ENCODE measurements at regions not wholly inside any gene's neighbourhood (a gene's known extent, or its start where the extent isn't known, plus 50 kb on each side); places are given as distances from the start of the nearest gene placed in this dataset.

DNA sequence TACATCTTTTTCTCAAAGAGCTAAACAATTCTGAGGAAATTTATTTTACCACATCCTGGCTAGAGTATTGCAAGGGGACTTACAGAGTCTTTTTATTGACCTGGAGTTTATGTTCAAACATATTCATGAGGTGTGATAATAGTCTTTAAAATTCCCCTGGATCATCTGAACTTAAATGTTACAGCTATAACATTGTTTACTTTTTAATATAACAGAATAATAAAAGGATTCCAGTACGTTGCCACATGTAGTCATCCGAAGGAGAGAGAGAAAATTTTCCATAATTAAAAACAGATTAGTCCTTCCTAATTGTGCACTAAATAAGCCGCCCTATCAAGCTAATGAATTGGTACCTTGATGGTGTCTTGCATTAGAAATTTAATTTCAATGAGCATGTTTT is 765.4 kb upstream of the MAP3K7 start:
- Histone ChIP-seq H3K27me3 (ENCODE audit: insufficient read depth, low read depth) (no peaks in the 10 kb centered on the region), H3F3A (ENCODE audit: insufficient read depth, low read depth) (no peaks in the 10 kb centered on the region), H3K4me2 (no peak overlapping the region), H4K20me1 (ENCODE audit: insufficient read depth) (no peaks in the 10 kb centered on the region), H3K4me1 (replicated peaks; ENCODE audit: insufficient read depth) (no peaks in the 10 kb centered on the region), H3K4me3 (no peak overlapping the region), H2AFZ (no peak overlapping the region), H3K27ac (no peak overlapping the region), H3K9me2 (ENCODE audit: insufficient read depth) (no peaks in the 10 kb centered on the region), H3K36me3 (ENCODE audit: low read depth) (no peaks in the 10 kb centered on the region), H3K79me2 (ENCODE audit: low read depth) (no peaks in the 10 kb centered on the region), H3K9me3 (ENCODE audit: insufficient read depth, low read depth) (no peaks in the 10 kb centered on the region)
- CTCF ChIA-PET, result no interaction called here
- intact Hi-C loops (cut with micrococcal nuclease; ENCODE audit: unreplicated experiment), result no loop called here
- BruUV-seq (replicated peaks), result no TSS peak
- no peak for TF ChIP-seq EZH2 (IDR thresholded peaks at IDR 0.05; ENCODE audit: low read depth)
- no peak for TF ChIP-seq CTCF (conservative IDR thresholded peaks at IDR 0.05)
- no peak for DNase-seq
- POLR2A ChIA-PET (ENCODE audit: unreplicated experiment), result no interaction called here

DNA sequence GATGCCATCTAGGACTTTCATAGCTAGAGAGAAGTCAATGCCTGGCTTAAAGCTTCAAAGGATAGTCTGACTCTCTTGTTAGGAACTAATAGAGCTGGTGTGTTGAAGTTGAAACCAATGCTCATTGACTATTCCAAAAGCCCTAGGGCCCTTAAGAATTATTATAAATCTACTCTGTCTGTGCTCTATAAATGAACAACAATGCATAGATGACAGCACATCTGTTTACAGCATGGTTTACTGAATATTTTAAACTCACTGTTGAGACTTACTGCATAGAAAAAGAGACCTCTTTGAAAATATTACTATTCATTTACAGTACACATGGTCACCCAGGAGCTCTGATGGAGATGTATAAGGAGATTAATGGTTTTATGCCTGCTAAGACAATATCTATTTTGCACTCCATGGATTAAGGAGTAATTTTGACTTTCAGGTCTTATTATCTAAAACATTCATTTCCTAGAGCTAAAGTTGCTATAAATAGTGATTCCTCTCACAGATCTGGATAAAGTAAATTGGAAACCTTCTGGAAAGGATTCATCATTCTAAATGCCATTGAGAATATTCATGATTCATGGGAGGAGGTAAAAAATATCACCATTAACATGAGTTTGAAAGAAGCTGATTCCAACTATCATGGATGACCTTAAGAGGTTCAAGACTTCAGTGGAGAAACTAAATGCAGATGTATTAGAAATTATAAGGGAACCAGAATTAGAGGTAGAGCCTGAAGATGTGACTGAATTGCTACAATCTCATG is 763.5 kb upstream of the MAP3K7 start:
- Histone ChIP-seq H3K27ac (no peak overlapping the region), H3K36me3 (ENCODE audit: low read depth) (no peaks in the 10 kb centered on the region), H3K4me2 (no peak overlapping the region), H4K20me1 (ENCODE audit: insufficient read depth) (no peaks in the 10 kb centered on the region), H3K27me3 (ENCODE audit: insufficient read depth, low read depth) (no peaks in the 10 kb centered on the region), H3K4me3 (no peak overlapping the region), H3K9me2 (ENCODE audit: insufficient read depth) (no peaks in the 10 kb centered on the region), H3K4me1 (replicated peaks; ENCODE audit: insufficient read depth) (no peaks in the 10 kb centered on the region), H3F3A (ENCODE audit: insufficient read depth, low read depth) (no peaks in the 10 kb centered on the region), H2AFZ (no peak overlapping the region), H3K79me2 (ENCODE audit: low read depth) (no peaks in the 10 kb centered on the region), H3K9me3 (ENCODE audit: insufficient read depth, low read depth) (no peaks in the 10 kb centered on the region)
- TF ChIP-seq EZH2 (IDR thresholded peaks at IDR 0.05; ENCODE audit: low read depth), result no peak
- no peak for TF ChIP-seq CTCF (conservative IDR thresholded peaks at IDR 0.05)
- intact Hi-C loops (cut with micrococcal nuclease; ENCODE audit: unreplicated experiment), result no loop called here
- CTCF ChIA-PET, result no interaction called here
- no TSS peak for BruUV-seq (replicated peaks)
- POLR2A ChIA-PET (ENCODE audit: unreplicated experiment), result no interaction called here
- no peak for DNase-seq

GRCh38 chr6:91341473-91341872 is 754.6 kb upstream of the MAP3K7 start:
- H2AFZ ChIP-seq, result no peak overlapping the region
- H4K20me1 ChIP-seq (ENCODE audit: insufficient read depth), result no peaks in the 10 kb centered on the region
- no peaks in the 10 kb centered on the region for H3K9me3 ChIP-seq (ENCODE audit: insufficient read depth, low read depth)
- H3K4me3 ChIP-seq, result no peak overlapping the region
- no peak for TF ChIP-seq CTCF (conservative IDR thresholded peaks at IDR 0.05)
- TF ChIP-seq EZH2 (IDR thresholded peaks at IDR 0.05; ENCODE audit: low read depth), result no peak
- DNase-seq, result no peak
- H3F3A ChIP-seq (ENCODE audit: insufficient read depth, low read depth), result no peaks in the 10 kb centered on the region
- intact Hi-C loops (cut with micrococcal nuclease; ENCODE audit: unreplicated experiment), result no loop called here
- ChIA-PET POLR2A (ENCODE audit: unreplicated experiment) (no interaction called here), CTCF (no interaction called here)
- no peaks in the 10 kb centered on the region for H3K4me1 ChIP-seq (replicated peaks; ENCODE audit: insufficient read depth)
- no peak overlapping the region for H3K4me2 ChIP-seq
- no peaks in the 10 kb centered on the region for H3K79me2 ChIP-seq (ENCODE audit: low read depth)
- no TSS peak for BruUV-seq (replicated peaks)
- H3K27me3 ChIP-seq (ENCODE audit: insufficient read depth, low read depth), result no peaks in the 10 kb centered on the region
- no peaks in the 10 kb centered on the region for H3K9me2 ChIP-seq (ENCODE audit: insufficient read depth)
- H3K36me3 ChIP-seq (ENCODE audit: low read depth), result no peaks in the 10 kb centered on the region
- H3K27ac ChIP-seq, result no peak overlapping the region
